ENCODE measurements at regions not wholly inside any gene's neighbourhood (a gene's known extent, or its start where the extent isn't known, plus 50 kb on each side); places are given as distances from the start of the nearest gene placed in this dataset.

- no peak for DNase-seq (ENCODE audit: low spot score)
Observed at GRCh38 chr10:105798328-105798889, 1157.3 kb downstream of the SORCS3 start.

GRCh38 chr10:105797234-105797890, 1156.3 kb downstream of the SORCS3 start:
- no peak for DNase-seq (ENCODE audit: low spot score)

- no peak for DNase-seq (ENCODE audit: low spot score)
Observed at GRCh38 chr10:105793071-105793470, 1152.0 kb downstream of the SORCS3 start.

GRCh38 chr10:105785721-105786120, 1144.6 kb downstream of the SORCS3 start:
- DNase-seq (ENCODE audit: low spot score): no peak

- DNase-seq (ENCODE audit: low spot score): no peak
Observed at GRCh38 chr10:105783936-105784483, 1142.9 kb downstream of the SORCS3 start.

- no peak for DNase-seq (ENCODE audit: low spot score)
Observed at GRCh38 chr10:105774881-105775280, 1133.8 kb downstream of the SORCS3 start.

GRCh38 chr10:105774351-105774750, 1133.3 kb downstream of the SORCS3 start:
- DNase-seq (ENCODE audit: low spot score): no peak

GRCh38 chr10:105770524-105771212, 1129.6 kb downstream of the SORCS3 start:
- DNase-seq (ENCODE audit: low spot score): no peak

- no peak for DNase-seq (ENCODE audit: low spot score)
Observed at GRCh38 chr10:105769248-105770184, 1128.4 kb downstream of the SORCS3 start.

- DNase-seq (ENCODE audit: low spot score): no peak
Observed at GRCh38 chr10:105763611-105764010, 1122.5 kb downstream of the SORCS3 start.

- DNase-seq (ENCODE audit: low spot score): no peak
Observed at GRCh38 chr10:105761576-105762260, 1120.6 kb downstream of the SORCS3 start.

- DNase-seq (ENCODE audit: low spot score): no peak
Observed at GRCh38 chr10:105759669-105760068, 1118.6 kb downstream of the SORCS3 start.

- DNase-seq (ENCODE audit: low spot score): no peak
Observed at GRCh38 chr10:105758209-105758998, 1117.3 kb downstream of the SORCS3 start.

GRCh38 chr10:105757302-105757701, 1116.2 kb downstream of the SORCS3 start:
- DNase-seq (ENCODE audit: low spot score): no peak

GRCh38 chr10:105756386-105756785, 1115.3 kb downstream of the SORCS3 start:
- no peak for DNase-seq (ENCODE audit: low spot score)

- no peak for DNase-seq (ENCODE audit: low spot score)
Observed at GRCh38 chr10:105751688-105752087, 1110.6 kb downstream of the SORCS3 start.

- no peak for DNase-seq (ENCODE audit: low spot score)
Observed at GRCh38 chr10:105745596-105746148, 1104.6 kb downstream of the SORCS3 start.

- no peak for DNase-seq (ENCODE audit: low spot score)
Observed at GRCh38 chr10:105743343-105744056, 1102.4 kb downstream of the SORCS3 start.

GRCh38 chr10:105742923-105743322, 1101.8 kb downstream of the SORCS3 start:
- DNase-seq (ENCODE audit: low spot score): no peak
